ENCODE measurements at regions not wholly inside any gene's neighbourhood (a gene's known extent, or its start where the extent isn't known, plus 50 kb on each side); places are given as distances from the start of the nearest gene placed in this dataset.

GRCh38 chr1:84759756-84760155 lies 69.5 kb upstream of the SSX2IP start:
- no peak for DNase-seq

- DNase-seq, result no peak
Observed at GRCh38 chr1:84758968-84759491, 68.8 kb upstream of the SSX2IP start.

- DNase-seq, result no peak
Observed at GRCh38 chr1:84758476-84758875, 68.2 kb upstream of the SSX2IP start.

GRCh38 chr1:84757301-84757700 lies 67.0 kb upstream of the SSX2IP start:
- no peak for DNase-seq

GRCh38 chr1:84756455-84757082 lies 66.3 kb upstream of the SSX2IP start:
- DNase-seq, result no peak

- no peak for DNase-seq
Observed at GRCh38 chr1:84756001-84756400, 65.7 kb upstream of the SSX2IP start.

GRCh38 chr1:84755216-84755615 lies 65.0 kb upstream of the SSX2IP start:
- no peak for DNase-seq

GRCh38 chr1:84754386-84754703 lies 64.1 kb upstream of the SSX2IP start:
- no peak for DNase-seq

GRCh38 chr1:84753516-84754385 lies 63.5 kb upstream of the SSX2IP start:
- DNase-seq, result peak; percentile 56 to 66

GRCh38 chr1:84750110-84750730 lies 60.0 kb upstream of the SSX2IP start:
- DNase-seq, result no peak

GRCh38 chr1:84749427-84749826 lies 59.2 kb upstream of the SSX2IP start:
- no peak for DNase-seq

- no peak for DNase-seq
Observed at GRCh38 chr1:84748364-84748763, 58.1 kb upstream of the SSX2IP start.

- no peak for DNase-seq
Observed at GRCh38 chr1:84745857-84746256, 55.6 kb upstream of the SSX2IP start.

GRCh38 chr1:84743896-84744295 lies 53.6 kb upstream of the SSX2IP start:
- DNase-seq, result no peak

- no peak for DNase-seq
Observed at GRCh38 chr1:84742653-84743052, 52.4 kb upstream of the SSX2IP start.

GRCh38 chr1:84740050-84740714 lies 49.9 kb upstream of the SSX2IP start:
- DNase-seq, result no peak
